GM23248 (cell line): ENCODE measurements at regions not wholly inside any gene's neighbourhood (a gene's known extent, or its start where the extent isn't known, plus 50 kb on each side); places are given as distances from the start of the nearest gene placed in this dataset.

Source experiments
- DNase-seq: peaks from one replicate; pipeline ENCODE4 v3.0.0-alpha.2; 2015
- H2AFZ ChIP-seq: fragments of 200-600 bp; sonication (generic); 2 replicates; pipeline ENCODE4 v1.6.1; 2016; ENCODE audit warnings: antibody characterized with exemption
- H3F3A ChIP-seq: fragments of 200-600 bp; sonication (generic); 2 replicates; pipeline ENCODE4 v1.6.1; 2016; ENCODE audit warnings: mild to moderate bottlenecking, antibody characterized with exemption, mixed run types; ENCODE audit not compliant: insufficient read depth
- H3K27ac ChIP-seq: fragments of 200-600 bp; sonication (generic); 2 replicates; pipeline ENCODE4 v1.5.1; 2016; ENCODE audit warnings: mild to moderate bottlenecking
- H3K27me3 ChIP-seq: fragments of 200-600 bp; sonication (generic); replicated peaks from 2 replicates; pipeline ENCODE4 v1.6.1; 2016; ENCODE audit warnings: mild to moderate bottlenecking; ENCODE audit not compliant: insufficient read depth
- H3K36me3 ChIP-seq: fragments of 200-600 bp; sonication (generic); 2 replicates; pipeline ENCODE4 v1.6.1; 2016; ENCODE audit warnings: low read depth, mild to moderate bottlenecking
- H3K4me1 ChIP-seq: fragments of 200-600 bp; sonication (generic); 2 replicates; pipeline ENCODE4 v1.6.1; 2016; ENCODE audit warnings: mild to moderate bottlenecking; ENCODE audit not compliant: insufficient read depth
- H3K4me2 ChIP-seq: fragments of 200-600 bp; sonication (generic); one replicate; pipeline ENCODE4 v1.6.1; 2016; ENCODE audit warnings: mild to moderate bottlenecking; ENCODE audit not compliant: unreplicated experiment
- H3K4me3 ChIP-seq: fragments of 200-600 bp; sonication (generic); 2 replicates; pipeline ENCODE4 v1.5.1; 2016; ENCODE audit warnings: mild to moderate bottlenecking
- H3K79me2 ChIP-seq: fragments of 200-600 bp; sonication (generic); 2 replicates; pipeline ENCODE4 v1.6.1; 2016; ENCODE audit warnings: mild to moderate bottlenecking; ENCODE audit not compliant: insufficient read depth
- H3K9ac ChIP-seq: fragments of 200-600 bp; sonication (generic); 2 replicates; pipeline ENCODE4 v1.6.1; 2016; ENCODE audit warnings: mild to moderate bottlenecking
- H3K9me2 ChIP-seq: fragments of 200-600 bp; sonication (generic); 2 replicates; pipeline ENCODE4 v1.6.1; 2016; ENCODE audit warnings: mixed run types, mild to moderate bottlenecking, moderate library complexity; ENCODE audit not compliant: insufficient read depth
- H3K9me3 ChIP-seq: fragments of 200-600 bp; sonication (generic); one replicate; pipeline ENCODE4 v1.6.1; 2017; ENCODE audit warnings: low read depth
- H4K20me1 ChIP-seq: fragments of 200-600 bp; sonication (generic); 2 replicates; pipeline ENCODE4 v1.6.0; 2016; ENCODE audit not compliant: insufficient read depth
- EZH2 ChIP-seq: fragments of 200-600 bp; sonication (generic); IDR thresholded peaks from 2 replicates; pipeline ENCODE4 v1.6.1; 2018; ENCODE audit warnings: antibody characterized with exemption, mild to moderate bottlenecking; ENCODE audit not compliant: insufficient read depth, poor library complexity, severe bottlenecking
- EZH2phosphoT487 ChIP-seq: fragments of 200-600 bp; sonication (generic); IDR thresholded peaks from 2 replicates; pipeline ENCODE4 v1.6.1; 2018; ENCODE audit warnings: antibody characterized with exemption, moderate library complexity, mild to moderate bottlenecking, low read depth; ENCODE audit not compliant: insufficient read depth
- WGBS, 2 experiments: methylation state at CpG; one replicate each; pipeline ENCODE4 v1.1.6; 2015 to 2017; ENCODE audit warnings: low lambda C conversion rate in 2 of 2, low coverage in 1 of 2; ENCODE audit errors: missing lambda C conversion rate in 2 of 2; 5-methylcytosine and 5-hydroxymethylcytosine counted together
- in situ Hi-C: fragments of 300-500 bp; cut with MboI; formaldehyde crosslinking; loops from 2 replicates; pipeline ENCODE4 v1.15.0; 2020

GRCh38 chr1:87759421-87760087 lies 430.9 kb downstream of the LMO4 start:
- Histone ChIP-seq H3K27me3 (no peaks in the 10 kb centered on the region), H3K79me2 (no peaks in the 10 kb centered on the region), H3K9me2 (no peaks in the 10 kb centered on the region), H3K9ac (no peak overlapping the region), H3K36me3 (no peaks in the 10 kb centered on the region), H3K27ac (no peak overlapping the region), H3K4me2 (no peak overlapping the region), H3K4me1 (peaks cover 21% of the 10 kb centered on the region), H2AFZ (peak overlapping the region; percentile 9; the same call in 1 of the 2 replicates), H4K20me1 (no peaks in the 10 kb centered on the region), H3F3A (no peaks in the 10 kb centered on the region; the same call in 1 of the 2 replicates), H3K9me3 (no peaks in the 10 kb centered on the region), H3K4me3 (no peak overlapping the region)
- WGBS, 2 experiments, result 16 to 23% methylated on average over 4 of the region's 4 CpGs
- TF ChIP-seq EZH2 (no peak), EZH2phosphoT487 (no peak)
- DNase-seq, result no peak
- in situ Hi-C loops, result no loop called here

GRCh38 chr1:87760155-87760554 lies 431.5 kb downstream of the LMO4 start:
- Histone ChIP-seq H3K9me3 (no peaks in the 10 kb centered on the region), H3K4me1 (peaks cover 23% of the 10 kb centered on the region), H3K79me2 (no peaks in the 10 kb centered on the region), H3K4me3 (no peak overlapping the region), H3K27ac (no peak overlapping the region), H3K9me2 (no peaks in the 10 kb centered on the region), H4K20me1 (no peaks in the 10 kb centered on the region), H3K27me3 (no peaks in the 10 kb centered on the region), H3K9ac (no peak overlapping the region), H3F3A (no peaks in the 10 kb centered on the region; the same call in 1 of the 2 replicates), H2AFZ (peak overlapping the region; percentile 9; the same call in 1 of the 2 replicates), H3K36me3 (no peaks in the 10 kb centered on the region), H3K4me2 (no peak overlapping the region)
- TF ChIP-seq EZH2 (no peak), EZH2phosphoT487 (no peak)
- in situ Hi-C loops, result no loop called here
- DNase-seq, result peak; percentile 65
- 2 to 3% methylated on average over 2 of the region's 2 CpGs for WGBS, 2 experiments

GRCh38 chr1:87760654-87761053 lies 432.0 kb downstream of the LMO4 start:
- TF ChIP-seq EZH2phosphoT487 (no peak), EZH2 (no peak)
- no peaks in the 10 kb centered on the region for H4K20me1 ChIP-seq
- H3K36me3 ChIP-seq, result no peaks in the 10 kb centered on the region
- peaks cover 28% of the 10 kb centered on the region for H3K4me1 ChIP-seq
- no peaks in the 10 kb centered on the region; the same call in 1 of the 2 replicates for H3F3A ChIP-seq
- H3K9me3 ChIP-seq, result no peaks in the 10 kb centered on the region
- H3K27me3 ChIP-seq, result no peaks in the 10 kb centered on the region
- H3K9me2 ChIP-seq, result no peaks in the 10 kb centered on the region
- H3K79me2 ChIP-seq, result no peaks in the 10 kb centered on the region
- in situ Hi-C loops, result no loop called here
- peak; percentile 6 for DNase-seq
- no peak overlapping the region for H3K4me3 ChIP-seq
- 65 to 81% methylated on average over 1 of the region's 1 CpG for WGBS, 2 experiments
- no peak overlapping the region for H3K4me2 ChIP-seq
- H2AFZ ChIP-seq, result peak overlapping the region; percentile 9; the same call in 1 of the 2 replicates
- no peak overlapping the region for H3K9ac ChIP-seq
- H3K27ac ChIP-seq, result no peak overlapping the region

DNA sequence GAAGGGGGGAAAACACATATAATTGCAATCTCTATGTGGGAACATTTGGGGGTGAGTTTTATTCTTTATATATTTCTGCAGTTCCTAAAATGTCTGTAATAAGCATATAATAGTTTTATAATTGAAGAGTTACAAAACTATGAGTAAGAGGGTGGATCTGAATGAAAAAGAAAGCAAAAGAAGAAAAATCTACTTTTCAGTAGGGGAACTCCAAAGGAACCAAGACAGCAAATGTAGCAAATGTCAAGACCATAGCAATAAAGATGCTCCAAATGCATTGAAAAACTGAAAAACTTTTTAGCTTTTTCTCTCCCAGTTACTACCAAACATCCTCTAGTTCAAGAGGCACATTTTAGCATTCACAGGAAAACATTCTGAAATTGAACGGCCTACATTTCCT lies 434.8 kb downstream of the LMO4 start:
- H3K9ac ChIP-seq, result no peak overlapping the region
- TF ChIP-seq EZH2, result no peak
- TF ChIP-seq EZH2phosphoT487, result no peak
- no peaks in the 10 kb centered on the region for H3K36me3 ChIP-seq
- peak; percentile 51 for DNase-seq
- no peaks in the 10 kb centered on the region for H3K9me2 ChIP-seq
- H4K20me1 ChIP-seq, result no peaks in the 10 kb centered on the region
- no peak overlapping the region for H3K4me2 ChIP-seq
- peaks cover 9% of the 10 kb centered on the region for H3F3A ChIP-seq
- H3K4me3 ChIP-seq, result no peak overlapping the region
- peak overlapping the region; percentile 76 for H2AFZ ChIP-seq
- H3K27ac ChIP-seq, result peak overlapping the region; percentile 9; the same call in 1 of the 2 replicates
- H3K27me3 ChIP-seq, result no peaks in the 10 kb centered on the region
- no peaks in the 10 kb centered on the region for H3K9me3 ChIP-seq
- H3K4me1 ChIP-seq, result peaks cover 43% of the 10 kb centered on the region
- no peaks in the 10 kb centered on the region for H3K79me2 ChIP-seq
- WGBS, 2 experiments, result 53 to 55% methylated on average over 1 of the region's 1 CpG
- in situ Hi-C loops, result no loop called here
